GM18505 (cell line): ENCODE measurements at regions not wholly inside any gene's neighbourhood (a gene's known extent, or its start where the extent isn't known, plus 50 kb on each side); places are given as distances from the start of the nearest gene placed in this dataset.
"Not testable (repeated sequence)": the region's sequence is repeated elsewhere in the genome, so short reads cannot be mapped to it uniquely, and the experiment has no call there.

Source experiments
- ATAC-seq: cut with Tn5 transposase; IDR thresholded peaks from one replicate; pipeline ENCODE4 v1.9.1; 2021; ENCODE audit not compliant: unreplicated experiment
- POLR2A ChIP-seq: IDR thresholded peaks from 4 replicates; pipeline ENCODE4 v1.6.1; 2011; ENCODE audit warnings: borderline replicate concordance; ENCODE audit not compliant: insufficient read depth, insufficient read length; ENCODE audit errors: extremely low read depth

DNA sequence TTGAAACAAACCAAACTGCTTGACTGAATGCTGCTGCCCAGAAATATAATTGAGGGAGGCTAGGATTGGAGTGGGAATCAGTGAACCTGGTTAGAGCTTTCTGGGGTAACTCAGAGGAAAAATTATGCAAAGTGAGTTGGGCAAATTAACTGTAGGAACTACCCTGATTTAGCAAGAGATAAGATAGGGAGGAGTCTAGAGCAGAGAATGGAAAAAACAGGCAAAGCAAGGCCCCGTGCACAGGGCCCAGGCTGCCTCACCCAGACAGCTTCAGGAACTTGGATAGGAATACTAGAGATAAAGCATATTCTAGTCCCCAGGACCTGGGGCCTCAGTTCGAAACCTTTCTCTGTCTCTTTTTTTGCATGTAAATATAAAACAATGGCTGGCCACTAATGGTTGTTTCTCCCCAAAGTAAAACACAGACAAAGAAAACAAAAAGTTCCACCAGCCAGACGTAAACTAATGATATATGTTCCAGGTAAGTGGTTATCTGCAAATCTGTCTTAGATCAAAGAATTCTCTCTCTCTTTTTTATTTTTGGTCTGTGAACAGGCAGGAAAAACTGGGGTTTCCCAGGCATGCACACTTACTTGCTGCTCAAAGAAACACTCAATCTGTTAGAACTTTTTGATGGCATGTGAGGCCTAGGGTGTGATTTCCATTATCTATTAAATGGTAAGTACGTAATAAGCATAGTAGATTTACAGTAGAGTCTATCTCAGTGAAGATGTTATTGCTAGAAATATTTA lies 168.1 kb upstream of the MAP3K1 start:
- TF ChIP-seq POLR2A: no peak
- no peak for ATAC-seq

DNA sequence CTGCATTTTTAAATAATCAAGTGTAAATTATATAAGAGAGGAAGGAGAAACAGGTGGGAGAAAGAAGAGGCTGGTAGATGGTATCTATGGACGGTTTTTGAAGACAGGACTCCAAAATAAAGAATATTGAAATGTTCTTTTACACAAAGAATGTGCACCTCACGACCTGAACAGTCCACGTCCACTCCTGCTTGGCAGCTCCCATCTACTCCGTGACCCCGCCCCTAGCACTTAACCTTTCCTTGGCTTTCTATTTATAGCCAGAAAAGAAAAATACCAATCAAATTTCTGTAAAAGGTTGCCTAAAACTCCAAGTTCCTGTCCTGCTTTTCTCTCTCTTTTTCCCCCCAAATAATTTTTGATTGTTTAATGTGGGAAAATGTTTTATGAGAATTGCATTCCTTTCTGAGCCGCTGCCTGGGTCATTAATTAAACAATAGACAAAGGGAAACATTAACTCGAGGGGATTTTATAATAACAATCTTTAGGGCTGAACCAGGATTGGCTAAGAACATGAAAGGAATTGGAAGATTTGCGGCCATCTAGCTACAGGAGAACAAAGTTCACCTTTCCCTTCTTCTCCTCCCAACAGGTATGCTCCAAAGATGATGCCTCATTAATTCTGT lies 173.6 kb upstream of the MAP3K1 start:
- no peak for TF ChIP-seq POLR2A
- ATAC-seq: no peak

GRCh38 chr5:56640763-56641406 lies 174.5 kb upstream of the MAP3K1 start:
- TF ChIP-seq POLR2A: no peak
- peak; percentile 66 for ATAC-seq

- no peak for ATAC-seq
These were observed 175.9 kb upstream of the MAP3K1 start for GRCh38 chr5:56639476-56639875.

GRCh38 chr5:56638768-56639238 lies 176.5 kb upstream of the MAP3K1 start:
- TF ChIP-seq POLR2A: no peak
- no peak for ATAC-seq

More at GRCh38 chr5:56639476-56639875, 175.9 kb upstream of the MAP3K1 start:
- TF ChIP-seq POLR2A: no peak

DNA sequence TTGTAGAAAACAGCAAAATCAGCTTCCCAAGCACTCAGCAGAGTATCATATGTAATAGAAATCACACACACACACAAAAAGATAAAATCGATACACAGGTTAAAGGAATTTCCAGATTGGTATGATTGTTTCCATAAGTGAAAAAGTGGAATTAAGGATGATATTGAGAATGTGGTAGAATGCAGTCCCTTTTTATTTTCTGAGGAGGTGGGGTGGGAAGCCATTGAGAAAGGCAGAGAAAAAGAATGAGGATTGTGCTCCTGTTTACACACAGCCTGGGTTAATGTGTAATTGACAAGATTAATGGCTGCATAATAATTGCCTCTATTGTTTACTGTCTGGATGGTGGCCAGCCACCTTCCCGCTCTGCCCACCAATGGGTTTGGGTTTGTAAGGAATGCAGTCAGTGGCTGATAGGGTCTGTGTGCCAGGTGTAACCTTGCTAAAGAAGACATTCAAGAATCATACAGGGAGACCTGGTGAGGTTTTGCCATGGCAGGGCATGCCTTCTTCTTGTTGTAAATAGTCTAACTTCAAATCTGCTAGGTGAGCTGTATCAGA lies 177.2 kb upstream of the MAP3K1 start:
- TF ChIP-seq POLR2A: no peak
- no peak for ATAC-seq

GRCh38 chr5:56637321-56637920 lies 177.9 kb upstream of the MAP3K1 start:
- ATAC-seq: no peak
- TF ChIP-seq POLR2A: no peak

DNA sequence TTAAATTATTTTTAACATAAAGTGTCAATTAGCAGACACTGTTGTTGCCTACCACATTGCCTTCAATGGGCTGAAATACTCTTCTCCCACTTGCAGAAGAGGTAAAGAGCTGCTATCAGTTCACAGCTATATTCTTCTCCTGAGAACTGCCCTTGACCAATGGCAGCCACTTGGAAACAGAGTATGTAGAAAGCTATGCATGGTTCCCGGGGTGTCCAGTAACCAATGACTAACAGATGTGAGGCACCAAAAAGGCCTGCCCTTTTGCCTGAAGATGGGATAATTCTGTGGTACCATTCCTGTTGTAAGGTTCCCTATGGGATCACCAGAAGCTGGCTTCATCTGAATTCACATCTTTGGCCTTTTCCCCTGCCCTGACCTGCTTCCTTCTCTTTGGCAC lies 181.4 kb upstream of the MAP3K1 start:
- ATAC-seq: no peak
- no peak for TF ChIP-seq POLR2A

DNA sequence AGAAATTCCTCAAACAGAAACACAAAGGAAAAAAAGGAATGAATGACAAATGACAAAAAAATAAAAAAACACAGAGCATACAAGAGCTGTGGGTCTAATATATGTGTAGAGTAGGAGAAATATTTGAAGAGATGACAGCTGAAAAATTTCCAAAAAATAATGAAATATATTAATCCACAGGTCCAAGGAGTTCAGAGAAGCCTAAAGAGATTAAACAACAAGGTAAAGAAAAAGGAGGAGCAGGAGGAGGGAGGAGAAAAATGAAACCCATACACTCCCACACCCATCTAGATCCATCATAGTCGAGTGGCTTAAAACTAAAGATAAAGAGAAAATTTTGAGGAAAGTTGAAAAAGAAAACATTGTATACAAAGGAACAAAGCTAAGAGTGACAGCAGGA lies 182.4 kb upstream of the MAP3K1 start:
- TF ChIP-seq POLR2A: no peak
- no peak for ATAC-seq

DNA sequence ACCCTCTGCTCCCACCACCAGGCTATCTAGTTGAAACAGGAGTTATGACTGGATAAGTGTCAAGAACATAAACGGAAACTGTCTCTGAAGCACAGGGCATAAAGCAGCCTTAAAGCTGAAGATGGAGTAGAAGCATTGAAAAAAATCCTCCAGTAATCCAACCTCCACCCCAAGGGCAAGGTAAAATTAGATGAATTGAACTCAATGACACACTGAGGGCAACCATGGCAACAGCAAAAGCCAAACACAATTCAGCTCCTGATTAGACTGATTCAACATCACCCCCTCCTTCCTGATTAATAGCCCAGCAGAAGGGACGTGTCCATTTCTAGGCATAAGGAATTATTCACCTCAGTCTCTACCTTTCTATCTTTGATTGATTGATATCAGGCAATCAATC lies 183.2 kb upstream of the MAP3K1 start:
- TF ChIP-seq POLR2A: no peak
- no peak for ATAC-seq

DNA sequence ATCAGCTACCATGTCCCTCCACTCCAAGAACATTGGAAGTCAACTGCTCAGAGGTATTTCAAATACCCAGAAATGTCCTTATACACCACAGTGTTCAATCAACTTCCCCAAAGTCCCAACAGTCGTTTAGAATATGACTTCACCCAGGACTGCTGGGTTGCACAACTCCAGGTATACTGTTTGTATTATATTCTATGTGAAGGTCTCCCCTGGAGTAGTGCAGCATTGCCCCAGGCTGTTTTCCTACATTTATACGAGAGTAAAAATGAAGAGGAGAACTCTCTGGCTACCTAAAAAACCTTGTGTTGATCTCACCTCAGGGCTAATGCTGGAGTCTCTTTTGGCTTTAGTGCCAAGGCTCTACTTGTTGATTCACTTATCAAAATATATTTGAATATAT lies 183.6 kb upstream of the MAP3K1 start:
- no peak for ATAC-seq
- no peak for TF ChIP-seq POLR2A

DNA sequence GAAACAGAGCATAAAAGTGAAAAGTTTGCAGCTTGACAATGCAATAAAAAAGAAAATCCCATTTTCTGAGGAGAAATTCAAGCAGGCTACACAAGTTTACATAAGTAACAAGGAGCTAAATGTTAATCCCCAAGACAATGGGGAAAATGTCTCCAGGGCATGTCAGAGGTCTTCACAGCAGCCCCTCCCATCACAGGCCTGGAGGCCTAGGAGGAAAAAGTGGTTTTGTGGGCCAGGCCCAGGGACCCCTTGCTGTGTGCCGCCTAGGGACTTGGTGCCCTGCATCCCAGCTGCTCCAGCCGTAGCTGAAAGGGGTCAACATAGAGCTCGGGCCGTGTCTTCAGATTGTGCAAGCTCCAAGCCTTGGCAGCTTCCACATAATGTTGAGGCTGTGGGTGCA lies 186.7 kb upstream of the MAP3K1 start:
- not testable (repeated sequence) for ATAC-seq

DNA sequence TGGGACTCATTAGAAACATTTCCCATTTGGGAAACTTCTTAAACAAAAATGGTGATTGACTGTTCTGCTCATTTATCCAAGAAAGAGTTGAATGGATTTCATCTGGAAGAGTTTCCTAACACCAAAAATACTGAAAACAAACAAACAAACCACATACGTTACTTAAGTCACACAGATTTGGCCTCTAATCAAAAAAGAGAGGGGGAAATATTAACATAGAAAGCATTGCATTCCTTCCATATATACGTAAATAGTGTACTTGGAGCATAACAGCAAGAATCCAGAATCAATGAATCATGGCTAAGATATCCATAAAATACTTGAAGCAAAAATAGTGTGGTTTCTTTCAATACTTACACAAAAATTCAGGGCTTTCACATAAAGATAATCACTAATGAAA lies 189.8 kb upstream of the MAP3K1 start:
- TF ChIP-seq POLR2A: no peak
- no peak for ATAC-seq
